HG02884 (cell line): ENCODE measurements at regions not wholly inside any gene's neighbourhood (a gene's known extent, or its start where the extent isn't known, plus 50 kb on each side); places are given as distances from the start of the nearest gene placed in this dataset.

Source experiments
- ATAC-seq: cut with Tn5 transposase; IDR thresholded peaks from one replicate; pipeline ENCODE4 v1.9.1; 2021; ENCODE audit warnings: mild to moderate bottlenecking, moderate library complexity; ENCODE audit not compliant: unreplicated experiment

DNA sequence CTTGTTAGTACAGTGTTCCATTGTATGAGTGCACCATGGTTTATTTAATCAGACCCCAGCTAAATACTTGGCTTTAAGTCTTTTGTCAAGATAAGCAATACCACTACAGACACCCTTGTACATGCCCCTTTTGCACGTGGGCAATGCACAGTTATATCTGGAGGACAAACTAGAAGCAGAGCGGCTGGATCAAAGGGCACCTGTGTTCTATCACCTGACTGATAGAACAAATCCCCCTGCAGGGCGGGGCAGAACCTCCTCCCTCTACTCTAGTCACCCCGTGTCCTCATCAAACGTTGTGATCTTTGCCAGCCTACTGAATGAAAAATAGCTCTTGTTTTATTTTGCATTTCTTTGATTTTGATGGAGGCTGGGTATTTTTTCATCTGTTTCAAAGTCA lies 314.9 kb downstream of the TLE3 start:
- no peak for ATAC-seq

DNA sequence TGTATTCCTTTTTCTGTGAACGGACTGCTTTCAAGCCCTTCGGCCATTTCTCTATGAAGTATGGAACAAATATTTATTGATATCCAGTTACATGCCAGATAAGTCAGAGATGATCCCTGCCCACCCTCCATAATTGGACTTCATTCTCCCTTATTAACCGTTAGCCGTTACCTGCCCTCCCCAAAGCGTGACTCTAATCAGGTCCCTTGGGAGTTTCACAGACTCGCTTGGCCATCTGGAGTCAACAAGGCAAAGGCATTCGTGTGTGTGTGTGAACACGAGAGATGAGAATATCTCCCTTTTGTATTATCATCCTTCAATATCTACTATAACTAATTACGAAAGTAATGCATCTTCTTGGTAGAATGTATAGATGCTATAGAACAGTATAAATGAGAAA lies 314.5 kb downstream of the TLE3 start:
- no peak for ATAC-seq

DNA sequence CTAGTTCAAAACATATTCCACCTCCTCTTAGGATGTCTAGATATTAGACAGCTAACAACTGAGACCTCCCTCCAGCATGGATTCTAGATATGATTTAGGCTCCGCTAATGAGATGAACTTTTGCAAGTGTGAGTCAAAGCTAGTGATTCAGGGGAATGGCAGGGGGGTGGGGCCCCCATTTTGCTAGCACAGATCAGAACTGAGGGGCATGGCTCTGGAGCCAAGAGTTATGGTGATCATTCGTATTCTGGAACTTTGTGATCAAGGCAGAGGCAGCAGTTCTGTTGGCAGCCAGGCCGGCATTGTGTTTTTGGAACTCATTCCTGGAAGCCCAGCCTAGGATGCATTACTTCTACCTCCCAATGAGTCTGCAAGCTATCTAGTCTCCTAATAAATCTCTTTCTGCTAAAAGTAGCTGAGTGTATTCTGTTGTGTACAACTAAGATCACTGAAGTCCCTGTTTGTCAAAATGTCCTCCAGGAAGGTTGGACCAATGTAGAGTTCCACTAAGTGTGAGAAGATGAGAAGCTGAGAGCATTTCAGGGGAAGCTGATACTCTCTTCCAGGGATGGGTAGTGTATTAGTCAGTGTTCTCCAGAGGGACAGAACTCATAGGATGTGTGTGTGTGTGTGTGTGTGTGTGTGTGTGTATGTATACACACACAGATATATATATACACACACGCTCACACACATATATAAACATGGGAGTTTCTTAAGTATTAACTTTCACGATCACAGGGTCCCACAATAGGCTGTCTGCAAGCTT lies 312.7 kb downstream of the TLE3 start:
- ATAC-seq = no peak

DNA sequence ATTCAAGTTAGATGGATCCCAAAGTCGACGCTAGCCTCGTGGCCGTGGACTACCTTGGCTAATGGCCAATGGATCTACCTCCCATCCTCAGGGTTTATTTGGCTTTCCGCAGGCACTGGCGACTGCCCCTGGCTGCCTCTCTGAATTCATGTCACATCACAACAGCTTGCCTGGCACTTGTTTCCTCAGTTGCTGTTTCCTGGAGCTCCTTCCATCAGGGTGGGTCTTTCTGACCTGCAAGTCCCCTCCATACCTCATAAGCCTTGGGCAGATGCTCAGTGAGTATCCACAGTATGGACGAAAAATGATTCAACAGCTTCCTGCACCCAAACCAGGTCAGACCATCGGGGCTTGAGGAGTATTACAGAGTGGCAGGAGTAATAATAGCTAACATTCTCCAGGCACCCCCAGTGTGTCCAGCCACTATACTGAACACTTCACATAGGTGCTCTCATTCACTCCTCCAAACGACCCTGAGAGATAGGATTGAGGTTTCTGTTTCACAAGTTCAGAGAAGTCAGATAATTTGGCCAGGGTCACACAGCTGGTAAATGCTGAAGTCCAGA lies 311.5 kb downstream of the TLE3 start:
- no peak for ATAC-seq

DNA sequence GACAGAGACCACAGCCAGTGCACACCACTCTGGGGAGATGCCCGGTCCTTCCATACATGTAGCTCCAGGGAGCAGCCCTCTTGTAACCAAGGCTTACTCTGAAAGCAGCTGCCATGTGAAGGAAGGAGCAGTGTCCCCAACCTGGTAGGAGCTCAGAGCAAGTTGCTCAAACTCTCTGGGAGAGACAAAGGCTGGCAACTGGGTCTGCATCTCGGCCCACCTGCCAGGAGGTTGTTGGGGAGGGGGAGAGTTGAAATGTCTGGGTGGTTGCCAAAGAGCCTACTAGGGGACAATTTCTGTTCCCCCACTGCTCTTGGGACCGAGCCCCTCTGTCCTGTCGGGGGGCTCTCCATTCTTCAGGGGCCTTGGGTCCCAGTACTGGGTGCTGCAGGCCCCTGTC lies 309.9 kb downstream of the TLE3 start:
- no peak for ATAC-seq

DNA sequence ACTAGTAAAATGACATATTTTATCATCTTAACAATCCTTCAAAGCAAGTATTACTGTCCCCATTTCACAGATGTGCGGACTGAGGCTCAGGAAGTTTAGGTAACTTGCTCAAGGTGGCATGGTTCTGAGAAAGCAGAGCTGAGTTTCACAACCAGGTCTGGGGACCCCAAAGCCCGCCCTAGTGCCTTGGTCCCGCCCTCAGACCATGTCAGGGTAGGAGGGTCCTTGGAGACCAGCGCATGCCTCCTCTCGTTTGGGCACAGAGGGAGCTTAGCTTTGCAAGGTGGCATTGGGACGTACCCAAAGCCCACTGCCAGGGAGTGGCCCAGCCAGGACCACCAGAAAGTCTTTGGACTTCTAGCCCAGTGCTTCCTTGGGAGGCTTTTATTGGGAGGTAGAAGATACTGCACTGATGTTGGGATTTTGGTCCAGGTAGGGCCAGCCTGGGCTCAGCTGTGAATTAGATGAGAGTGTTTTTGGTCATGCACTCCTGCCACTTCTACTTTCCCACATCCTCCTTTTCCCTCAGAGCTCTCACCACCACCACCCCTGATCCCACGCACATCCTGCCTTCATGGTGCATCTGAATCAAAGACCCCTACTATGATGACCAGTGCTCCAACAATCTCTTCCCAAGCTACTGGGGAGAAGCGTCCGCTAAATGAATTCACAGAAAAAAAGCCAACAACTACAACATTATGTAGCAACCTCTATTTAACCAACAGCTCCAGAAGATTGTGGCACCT lies 307.9 kb downstream of the TLE3 start:
- ATAC-seq = no peak

DNA sequence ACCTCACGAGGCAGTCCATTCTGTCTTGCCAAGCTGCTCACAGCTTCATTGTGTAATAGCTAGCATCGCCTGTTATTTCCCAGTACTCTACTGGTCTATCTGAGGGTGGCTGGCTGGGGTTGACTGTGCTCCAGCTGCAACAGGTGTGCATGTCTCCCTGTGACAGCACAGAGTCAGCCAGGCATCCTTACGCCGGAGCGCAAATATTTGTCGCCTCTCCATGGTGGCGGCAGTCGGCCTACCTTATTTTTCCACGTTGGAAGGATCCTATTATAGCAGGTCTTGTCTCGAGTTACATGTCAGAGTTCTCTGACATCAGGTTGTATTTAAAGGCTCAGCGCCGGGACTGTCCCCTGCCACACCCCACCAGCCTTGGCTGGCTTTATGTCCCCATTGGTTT lies 307.1 kb downstream of the TLE3 start:
- no peak for ATAC-seq

DNA sequence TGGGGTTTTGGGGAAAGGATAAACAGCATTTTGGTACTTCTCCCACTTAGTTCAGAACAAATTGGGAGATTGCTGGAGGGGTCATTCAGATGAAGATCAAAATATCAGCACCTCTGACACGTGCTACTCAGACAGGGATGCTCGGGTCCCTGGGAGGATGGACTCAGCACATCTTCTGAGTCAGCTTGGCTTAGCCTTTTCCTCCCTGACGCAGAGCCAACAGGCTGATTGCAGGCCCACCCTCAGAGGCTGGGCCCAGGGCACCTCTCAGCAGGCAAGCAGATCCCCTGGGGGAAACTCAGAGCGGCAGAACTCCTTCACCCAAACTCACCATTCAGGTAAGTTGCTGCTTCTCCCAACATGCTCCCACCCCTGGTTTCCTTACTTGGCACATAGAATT lies 304.9 kb downstream of the TLE3 start:
- ATAC-seq = no peak

DNA sequence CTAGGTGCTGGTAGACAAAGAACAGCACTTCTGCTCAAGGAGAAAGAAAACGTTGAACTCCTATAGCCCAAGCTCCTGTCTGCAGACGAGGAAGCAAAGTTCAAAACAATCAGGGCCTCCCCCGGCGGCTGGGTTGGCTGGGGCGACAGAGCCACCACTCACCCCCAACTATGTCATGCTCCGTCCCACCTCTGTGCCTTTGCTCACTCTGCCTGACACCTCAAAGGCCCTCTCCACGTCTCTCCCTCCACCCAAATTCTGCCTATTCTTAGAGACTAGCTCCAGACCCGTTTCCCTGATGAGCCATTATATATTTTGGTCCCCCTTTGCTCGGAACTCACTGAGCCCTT lies 304.3 kb downstream of the TLE3 start:
- ATAC-seq = no peak

DNA sequence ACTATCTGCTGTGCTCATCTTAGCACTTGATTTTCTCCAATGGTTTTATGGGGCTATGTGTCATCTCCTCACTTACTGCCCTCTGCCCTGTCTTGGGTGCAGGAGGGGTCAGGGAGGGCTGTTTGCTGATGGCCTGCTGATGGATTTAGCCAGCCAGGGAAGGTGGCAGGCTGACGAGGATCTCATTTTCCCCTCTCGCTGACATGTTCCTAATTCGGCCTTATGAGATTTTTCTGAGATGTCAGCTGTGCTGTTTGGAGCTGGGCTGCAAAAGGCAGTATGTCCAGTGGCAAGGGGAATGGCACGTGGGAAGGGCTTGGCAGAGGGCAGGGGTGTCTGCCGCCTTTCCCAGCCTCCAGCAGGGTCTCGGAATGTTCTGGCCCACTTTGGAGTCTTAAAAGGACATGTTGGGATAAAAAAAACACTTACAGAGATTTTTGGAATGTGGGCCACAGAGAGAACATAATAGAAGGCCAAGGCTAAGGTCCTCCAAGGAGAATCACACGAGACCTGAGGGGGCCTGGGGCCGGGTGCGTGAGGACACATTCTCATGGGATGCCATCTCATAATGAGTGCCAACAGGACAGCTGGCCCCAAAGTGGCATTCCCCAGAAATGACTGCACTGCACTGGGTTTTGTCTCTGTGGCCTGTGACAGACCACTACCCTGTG lies 303.8 kb downstream of the TLE3 start:
- ATAC-seq = no peak

DNA sequence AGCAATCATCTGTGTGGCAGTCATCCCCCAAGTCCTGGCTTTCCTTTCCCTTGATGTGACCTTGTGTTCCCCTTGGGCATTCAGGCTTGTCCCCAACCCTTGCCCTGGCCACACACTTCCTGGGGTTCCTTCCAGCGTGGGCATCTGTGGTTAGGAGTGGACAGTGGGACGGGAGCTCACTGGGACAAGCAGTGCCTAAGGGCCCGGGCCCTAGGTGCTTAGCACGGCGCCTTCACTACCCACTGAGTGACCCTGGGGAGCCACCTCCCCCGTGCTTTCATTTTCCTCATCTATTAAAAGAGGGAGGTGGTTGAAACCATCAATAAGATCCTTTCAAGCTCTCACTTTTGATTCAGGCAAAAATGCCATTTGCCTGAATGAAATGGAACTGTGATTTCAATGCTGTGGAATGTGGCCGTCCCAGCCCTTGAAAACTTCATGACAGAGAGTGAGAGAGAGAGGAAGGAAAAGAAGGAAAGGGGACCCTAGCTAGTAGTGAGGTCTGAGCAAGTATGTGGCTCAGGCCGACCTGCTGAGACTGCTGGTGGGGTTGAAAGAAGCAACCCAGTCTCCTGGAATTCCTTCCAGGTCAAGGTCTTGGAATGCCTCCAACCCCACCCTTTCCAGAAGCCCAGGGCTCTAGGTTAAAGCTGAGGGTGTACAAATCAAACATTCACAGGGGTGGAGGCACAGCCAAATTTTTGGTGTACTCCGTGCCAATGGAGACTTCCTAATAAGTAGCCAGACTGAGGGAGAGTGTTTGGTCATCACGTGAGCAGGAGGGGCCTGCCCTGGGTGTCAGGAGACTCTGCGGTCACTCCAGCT lies 302.9 kb downstream of the TLE3 start:
- no peak for ATAC-seq

DNA sequence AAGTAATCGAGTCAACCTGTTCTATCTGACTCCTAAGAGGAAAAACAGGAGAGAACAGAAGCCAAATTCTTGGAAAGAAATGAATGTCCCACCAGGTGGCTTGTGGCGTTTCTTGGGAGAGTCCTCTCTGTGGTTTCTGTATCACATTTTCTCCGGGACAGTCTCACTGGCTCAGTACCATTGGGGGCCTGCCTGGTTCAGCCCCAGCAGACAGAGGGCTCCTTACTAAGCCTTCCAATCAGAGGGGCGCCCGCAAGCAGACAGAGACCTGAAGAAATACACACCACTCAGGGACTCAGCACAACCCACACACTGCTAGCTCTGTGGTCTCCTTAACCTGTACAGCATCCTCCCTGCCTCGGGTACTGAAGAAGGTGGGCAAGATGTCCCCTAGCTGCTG lies 302.1 kb downstream of the TLE3 start:
- ATAC-seq = no peak

DNA sequence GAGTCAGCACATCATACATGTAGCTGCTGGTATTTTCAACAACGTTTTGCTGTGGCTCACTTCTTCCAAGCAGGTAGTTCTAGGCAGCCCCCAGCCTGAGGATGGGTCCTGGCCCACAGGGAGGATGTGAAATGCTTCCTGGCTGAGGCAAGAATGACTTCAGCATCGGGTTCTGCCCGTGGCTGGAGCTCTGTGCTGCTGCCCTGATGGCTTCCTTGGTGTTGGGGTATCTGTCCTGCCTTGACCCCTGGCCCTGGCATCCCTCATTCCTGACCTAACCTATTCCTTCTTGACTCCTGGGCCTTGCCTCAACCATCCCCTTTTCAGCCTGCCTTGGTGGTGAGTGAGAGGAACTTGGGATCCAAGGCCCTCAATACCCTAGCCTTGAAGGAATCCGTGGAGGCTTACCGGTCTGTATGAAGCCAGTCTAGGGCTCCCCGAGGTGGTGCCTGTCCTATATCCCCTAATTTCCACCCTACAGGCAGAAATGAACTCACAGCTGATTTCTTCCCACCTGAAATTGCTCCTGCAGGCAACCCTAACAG lies 300.6 kb downstream of the TLE3 start:
- ATAC-seq = no peak

DNA sequence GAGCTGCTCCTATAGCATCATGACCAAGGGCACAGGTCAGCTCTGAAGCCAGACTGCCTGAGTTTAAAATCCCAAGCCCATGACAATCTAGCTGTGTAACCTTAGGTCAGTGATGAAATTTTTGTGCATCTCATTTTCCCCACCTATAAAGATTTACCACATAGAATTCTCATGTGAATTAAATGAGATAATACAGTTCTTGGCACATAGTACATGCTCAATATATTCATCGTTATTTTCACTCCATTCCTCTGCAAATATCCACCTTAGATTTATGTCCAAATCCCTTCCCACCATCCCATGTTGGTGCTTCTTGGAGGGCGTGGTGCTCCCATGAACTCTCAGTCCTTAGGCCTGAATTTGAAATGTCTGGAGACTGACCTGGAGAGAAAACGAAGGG lies 300.1 kb downstream of the TLE3 start:
- ATAC-seq = no peak

DNA sequence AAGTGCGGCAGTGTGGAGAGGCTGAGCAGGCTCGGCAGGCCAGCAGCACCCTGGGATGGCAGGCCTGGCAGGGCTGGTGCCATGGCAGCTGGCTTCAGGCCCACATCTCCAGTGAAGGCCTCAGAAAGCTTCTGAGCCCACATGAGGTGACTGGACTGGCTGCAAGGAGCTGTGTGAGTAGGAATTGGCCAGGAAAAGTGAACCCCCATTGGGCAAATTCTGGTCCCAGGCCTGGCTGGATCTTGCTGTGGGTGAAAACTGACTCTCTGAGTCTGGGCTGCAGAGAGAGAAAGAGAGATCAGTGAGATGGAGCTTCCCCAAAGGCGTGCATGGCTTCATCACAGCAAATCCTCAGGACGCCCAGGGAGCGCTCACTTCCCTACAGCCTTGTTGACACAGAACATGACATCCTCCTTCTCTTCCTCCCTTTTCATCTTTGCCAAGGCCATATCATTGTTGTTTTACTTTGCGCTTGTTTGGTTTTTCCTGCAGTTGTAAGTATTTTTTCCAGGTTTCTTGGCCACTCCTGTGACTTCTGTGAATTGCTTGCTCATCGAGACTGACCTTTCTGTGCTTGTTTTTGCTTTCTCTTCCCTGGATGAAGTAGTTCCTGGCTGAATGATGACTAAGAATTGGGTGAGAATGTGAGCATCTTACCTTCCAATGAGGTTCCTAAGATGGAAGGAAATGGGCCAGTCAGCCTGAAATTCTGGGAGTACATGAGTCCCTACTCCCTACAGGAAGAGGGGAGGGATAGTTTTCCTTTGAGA lies 299.1 kb downstream of the TLE3 start:
- no peak for ATAC-seq

DNA sequence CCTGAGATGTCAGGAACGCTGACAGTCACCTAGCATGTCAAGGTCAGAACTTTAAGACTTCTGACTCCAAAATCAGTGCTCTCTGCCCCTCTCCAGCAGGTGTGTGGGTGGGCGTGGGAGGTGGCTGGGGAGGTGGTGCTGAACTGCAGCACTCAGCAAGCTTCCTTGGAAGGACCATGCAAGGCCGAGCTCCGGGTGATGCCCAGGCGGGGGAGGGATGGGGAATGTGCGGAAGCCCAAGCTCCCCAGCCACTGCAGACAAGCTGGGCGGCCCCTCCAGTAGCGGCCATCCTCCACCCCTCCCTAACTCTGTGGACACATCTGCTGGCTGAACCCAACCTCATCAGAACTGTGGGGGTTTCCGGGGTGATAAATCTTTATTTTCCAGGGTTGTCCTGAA lies 296.6 kb downstream of the TLE3 start:
- no peak for ATAC-seq

DNA sequence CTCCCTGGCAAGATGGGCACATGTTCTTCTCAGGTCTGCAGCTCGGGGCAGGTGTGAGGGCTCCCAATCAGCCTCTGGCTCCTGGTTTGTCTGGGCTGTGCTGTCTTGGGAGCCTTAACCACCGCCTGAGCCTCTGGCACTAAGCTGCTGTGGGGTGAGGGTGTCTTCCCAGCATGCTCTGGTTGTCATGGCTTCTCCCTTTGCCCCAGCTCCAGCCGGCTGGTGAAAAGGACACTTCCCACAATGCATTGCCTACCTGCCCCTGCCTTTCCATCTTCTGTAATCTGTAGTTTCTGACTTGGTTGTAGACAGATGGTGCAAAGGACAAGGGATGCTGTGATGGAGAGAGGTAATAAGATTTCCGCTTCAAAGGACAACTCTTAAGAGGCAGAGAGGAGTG lies 295.3 kb downstream of the TLE3 start:
- ATAC-seq = no peak

DNA sequence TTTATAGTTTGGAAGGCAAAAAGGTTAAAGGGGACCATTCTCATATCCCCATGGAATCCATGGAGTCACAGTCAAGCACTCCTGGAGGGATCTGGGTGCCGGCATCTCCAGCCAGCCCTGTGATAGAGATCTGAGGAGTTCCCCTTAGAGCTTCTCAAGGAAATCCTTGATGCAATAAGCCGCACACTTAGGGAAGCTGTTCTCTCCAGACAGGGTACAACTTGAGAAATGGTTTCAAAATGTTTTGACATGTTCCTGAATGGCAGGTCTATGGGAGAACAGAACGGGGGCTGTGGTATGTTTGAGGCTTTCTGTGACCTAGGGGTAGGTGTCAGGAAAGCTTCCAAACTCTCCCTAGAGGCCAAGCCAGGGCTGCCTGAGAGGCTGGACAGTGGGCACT lies 292.9 kb downstream of the TLE3 start:
- no peak for ATAC-seq

DNA sequence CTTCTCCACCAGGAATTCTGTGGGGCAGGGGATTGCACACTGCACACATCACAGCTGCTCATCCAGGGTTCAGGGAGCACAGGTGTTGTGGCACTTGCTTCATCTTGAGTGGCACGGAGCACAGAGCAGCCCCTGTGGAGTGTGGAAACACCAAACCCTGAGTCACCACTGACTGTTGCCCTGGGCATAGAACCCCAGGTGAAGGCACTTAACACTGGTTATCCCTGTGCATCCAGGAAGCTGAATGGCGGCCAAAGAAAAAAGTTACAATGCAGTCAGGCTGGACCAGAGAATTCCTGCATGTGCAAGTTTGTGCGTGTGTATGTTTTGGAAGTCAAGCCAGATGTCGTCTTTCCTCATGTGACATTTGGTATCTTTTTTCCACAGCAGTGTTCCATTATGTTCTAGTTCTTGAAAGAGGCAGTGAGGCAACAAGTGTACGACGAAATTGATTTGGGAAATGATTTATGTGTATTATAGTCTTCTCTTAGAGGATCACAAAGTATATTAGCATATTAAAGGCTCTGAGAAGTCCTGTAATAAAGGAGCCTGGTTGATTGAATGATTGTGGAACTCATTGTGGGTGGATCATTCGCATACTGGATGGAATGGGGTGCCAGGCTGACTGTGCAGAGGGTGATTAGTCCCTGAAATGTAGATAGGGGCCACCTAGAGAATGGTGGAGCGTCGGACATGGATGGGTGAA lies 292.3 kb downstream of the TLE3 start:
- no peak for ATAC-seq
